AG10803 (cell line): ENCODE measurements at regions not wholly inside any gene's neighbourhood (a gene's known extent, or its start where the extent isn't known, plus 50 kb on each side); places are given as distances from the start of the nearest gene placed in this dataset.

Source experiments
- DNase-seq: peaks from one replicate; pipeline ENCODE4 v3.0.0; 2010; ENCODE audit warnings: low read depth
- H3K4me3 ChIP-seq: 2 replicates; pipeline ENCODE4 v1.5.1; 2011; ENCODE audit warnings: mild to moderate bottlenecking, low read length, control low read depth
- CTCF ChIP-seq: conservative IDR thresholded peaks from 2 replicates; pipeline ENCODE4 v1.5.1; 2011; ENCODE audit warnings: mild to moderate bottlenecking, low read length, control low read depth, inconsistent platforms

GRCh38 chr1:22388671-22389450, 62.8 kb upstream of the ZBTB40 start:
- no peak overlapping the region for H3K4me3 ChIP-seq
- DNase-seq: peak; percentile 97
- no peak for TF ChIP-seq CTCF

GRCh38 chr1:22393587-22393986, 58.1 kb upstream of the ZBTB40 start:
- no peak for TF ChIP-seq CTCF
- DNase-seq: no peak
- no peak overlapping the region for H3K4me3 ChIP-seq

- H3K4me3 ChIP-seq: no peak overlapping the region
- TF ChIP-seq CTCF: no peak
- peak; percentile 7 for DNase-seq
These were observed 52.8 kb upstream of the ZBTB40 start for GRCh38 chr1:22398656-22399420.

GRCh38 chr1:22399421-22400091, 52.1 kb upstream of the ZBTB40 start:
- no peak for DNase-seq
- H3K4me3 ChIP-seq: no peak overlapping the region
- TF ChIP-seq CTCF: no peak
